Nephron progenitor cell (in vitro differentiated cells): ENCODE measurements at regions not wholly inside any gene's neighbourhood (a gene's known extent, or its start where the extent isn't known, plus 50 kb on each side); places are given as distances from the start of the nearest gene placed in this dataset.
"Not testable (repeated sequence)": the region's sequence is repeated elsewhere in the genome, so short reads cannot be mapped to it uniquely, and the experiment has no call there.

Source experiments
- DNase-seq: peaks from one replicate; pipeline ENCODE4 v3.0.0; 2021
- H3K27ac Mint-ChIP-seq: 2 replicates; pipeline ENCODE4 v1.8.0; 2021; ENCODE audit warnings: mild to moderate bottlenecking, moderate library complexity, mixed read lengths
- H3K27me3 Mint-ChIP-seq: 2 replicates; pipeline ENCODE4 v1.8.0; 2021; ENCODE audit warnings: mild to moderate bottlenecking, low read depth, mixed read lengths; ENCODE audit not compliant: poor library complexity
- H3K36me3 Mint-ChIP-seq: 2 replicates; pipeline ENCODE4 v1.8.0; 2021; ENCODE audit warnings: low read depth, mixed read lengths
- H3K4me1 Mint-ChIP-seq: 2 replicates; pipeline ENCODE4 v1.8.0; 2021; ENCODE audit warnings: mixed read lengths
- H3K4me3 Mint-ChIP-seq: 2 replicates; pipeline ENCODE4 v1.8.0; 2021; ENCODE audit warnings: mild to moderate bottlenecking, moderate library complexity, mixed read lengths
- H3K9me3 Mint-ChIP-seq: 2 replicates; pipeline ENCODE4 v1.8.0; 2021; ENCODE audit warnings: mild to moderate bottlenecking, moderate library complexity, mixed read lengths
- TF ChIP-seq, protein P1 (sequence below): fragments of 200-600 bp; sonication (generic); IDR thresholded peaks from 2 replicates; pipeline ENCODE4 v1.5.0; 2021; ENCODE audit warnings: antibody characterized with exemption

DNA sequence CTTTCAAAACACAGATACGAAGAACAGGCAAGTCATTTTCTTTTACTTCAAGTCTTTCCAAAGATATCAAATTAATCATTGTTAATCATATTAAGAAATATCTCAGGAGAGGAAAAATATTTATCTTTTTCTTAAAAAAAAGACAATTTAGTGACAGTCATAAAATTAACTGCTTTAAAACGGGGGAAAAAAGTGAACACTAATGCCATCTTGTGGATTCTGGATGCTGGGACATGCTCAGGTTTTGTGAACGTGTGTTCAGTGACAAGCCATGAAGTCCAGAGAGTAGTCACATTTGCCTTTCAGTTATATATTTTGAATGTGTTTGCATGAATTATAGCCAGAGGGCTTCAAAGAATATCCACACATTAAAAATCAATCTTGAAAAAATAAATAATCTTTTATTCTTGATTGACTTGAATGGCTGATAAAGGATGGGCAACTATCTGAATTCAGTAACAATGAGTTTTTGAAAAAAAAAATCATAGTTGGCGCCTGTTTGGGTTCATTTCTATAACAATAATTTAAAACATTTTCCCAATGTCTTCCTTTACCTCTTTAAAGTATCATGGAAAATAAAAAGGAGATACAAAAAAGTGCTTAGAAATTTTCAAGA is 74.7 kb upstream of the NOX3 start:
- no peaks in the 10 kb centered on the region for H3K27me3 Mint-ChIP-seq
- H3K27ac Mint-ChIP-seq = no peak overlapping the region
- no peak for DNase-seq

DNA sequence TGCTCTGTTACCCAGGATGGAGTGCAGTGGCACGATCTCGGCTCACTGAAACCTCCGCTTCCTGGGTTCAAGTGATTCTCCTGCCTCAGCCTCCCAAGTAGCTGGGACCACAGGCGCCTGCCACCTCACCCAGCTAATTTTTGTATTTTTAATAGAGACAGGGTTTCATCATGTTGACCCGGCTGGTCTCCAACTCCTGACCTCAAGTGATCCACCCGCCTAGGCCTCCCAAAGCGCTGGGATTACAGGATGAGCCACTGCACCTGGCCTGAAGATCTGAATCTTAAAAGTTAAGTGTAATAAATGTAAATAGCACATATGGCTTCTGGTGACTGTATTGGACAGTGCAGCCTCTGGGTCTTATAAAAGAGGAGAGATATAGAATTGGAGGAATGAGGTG is 74.2 kb upstream of the NOX3 start:
- H3K36me3 Mint-ChIP-seq = peaks cover 17% of the 10 kb centered on the region
- not testable (repeated sequence) for H3K27ac Mint-ChIP-seq

More for the DNA sequence above, 74.7 kb upstream of the NOX3 start:
- Mint-ChIP-seq H3K4me1 (peaks cover 8% of the 10 kb centered on the region), H3K9me3 (peaks cover 29% of the 10 kb centered on the region), H3K36me3 (peaks cover 17% of the 10 kb centered on the region), H3K4me3 (no peak overlapping the region)
- TF ChIP-seq, protein P1, sequence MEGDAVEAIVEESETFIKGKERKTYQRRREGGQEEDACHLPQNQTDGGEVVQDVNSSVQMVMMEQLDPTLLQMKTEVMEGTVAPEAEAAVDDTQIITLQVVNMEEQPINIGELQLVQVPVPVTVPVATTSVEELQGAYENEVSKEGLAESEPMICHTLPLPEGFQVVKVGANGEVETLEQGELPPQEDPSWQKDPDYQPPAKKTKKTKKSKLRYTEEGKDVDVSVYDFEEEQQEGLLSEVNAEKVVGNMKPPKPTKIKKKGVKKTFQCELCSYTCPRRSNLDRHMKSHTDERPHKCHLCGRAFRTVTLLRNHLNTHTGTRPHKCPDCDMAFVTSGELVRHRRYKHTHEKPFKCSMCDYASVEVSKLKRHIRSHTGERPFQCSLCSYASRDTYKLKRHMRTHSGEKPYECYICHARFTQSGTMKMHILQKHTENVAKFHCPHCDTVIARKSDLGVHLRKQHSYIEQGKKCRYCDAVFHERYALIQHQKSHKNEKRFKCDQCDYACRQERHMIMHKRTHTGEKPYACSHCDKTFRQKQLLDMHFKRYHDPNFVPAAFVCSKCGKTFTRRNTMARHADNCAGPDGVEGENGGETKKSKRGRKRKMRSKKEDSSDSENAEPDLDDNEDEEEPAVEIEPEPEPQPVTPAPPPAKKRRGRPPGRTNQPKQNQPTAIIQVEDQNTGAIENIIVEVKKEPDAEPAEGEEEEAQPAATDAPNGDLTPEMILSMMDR = peak; percentile 52

DNA sequence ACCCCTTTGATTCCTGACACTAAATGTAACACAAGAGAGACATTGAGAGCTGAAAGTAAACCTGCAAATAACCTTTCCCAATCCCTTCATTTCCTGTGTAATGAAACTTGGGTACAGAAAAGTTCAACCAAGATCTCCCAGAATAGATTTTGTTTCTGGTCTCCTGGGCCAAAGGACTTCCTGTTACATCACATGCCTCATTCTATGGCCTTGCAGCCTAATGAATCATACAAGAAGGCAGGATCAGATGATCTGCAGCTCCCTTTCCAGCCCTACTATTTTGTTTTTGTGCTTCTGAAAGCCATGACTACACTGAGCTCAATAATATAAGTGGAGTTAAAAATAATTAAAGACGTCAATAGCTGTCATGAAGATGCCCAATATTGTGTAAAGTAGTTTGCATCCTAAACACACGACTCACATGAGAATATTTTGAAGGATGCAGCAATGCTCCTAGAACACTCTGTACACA is 73.4 kb upstream of the NOX3 start:
- peaks cover under 1% of the 10 kb centered on the region for H3K27me3 Mint-ChIP-seq
- no peak overlapping the region for H3K27ac Mint-ChIP-seq
- no peak overlapping the region for H3K4me3 Mint-ChIP-seq
- peaks cover 13% of the 10 kb centered on the region for H3K36me3 Mint-ChIP-seq
- peaks cover 20% of the 10 kb centered on the region for H3K9me3 Mint-ChIP-seq
- TF ChIP-seq, protein P1 = no peak
- DNase-seq = no peak
- peaks cover 8% of the 10 kb centered on the region for H3K4me1 Mint-ChIP-seq

More for the DNA sequence above, 74.2 kb upstream of the NOX3 start:
- H3K9me3 Mint-ChIP-seq = peaks cover 24% of the 10 kb centered on the region
- H3K4me1 Mint-ChIP-seq, H3K27me3 Mint-ChIP-seq, DNase-seq, H3K4me3 Mint-ChIP-seq: not testable (repeated sequence)

DNA sequence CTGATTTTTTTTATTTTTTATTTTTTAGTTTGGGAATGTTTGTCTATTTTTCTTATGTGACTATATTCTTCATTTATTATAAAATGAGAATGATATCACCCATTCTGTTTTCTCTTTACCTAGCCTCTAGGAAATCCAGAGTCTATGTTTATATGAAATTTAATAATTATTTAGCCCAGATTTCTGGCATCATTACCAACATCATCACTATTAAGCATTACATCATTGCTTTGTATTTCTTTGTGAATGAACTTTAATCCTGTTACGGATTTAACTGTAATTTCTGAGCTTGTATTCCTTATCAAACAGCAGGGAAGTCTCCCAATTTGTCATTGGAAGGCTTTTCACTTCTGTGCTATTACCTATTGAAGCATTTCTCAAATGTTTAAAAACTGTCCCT is 72.7 kb upstream of the NOX3 start:
- Mint-ChIP-seq H3K4me1 (peaks cover 8% of the 10 kb centered on the region), H3K36me3 (peaks cover 9% of the 10 kb centered on the region), H3K9me3 (peaks cover 15% of the 10 kb centered on the region), H3K4me3 (no peak overlapping the region), H3K27me3 (peaks cover 4% of the 10 kb centered on the region), H3K27ac (no peak overlapping the region)
- TF ChIP-seq, protein P1 = no peak
- no peak for DNase-seq

DNA sequence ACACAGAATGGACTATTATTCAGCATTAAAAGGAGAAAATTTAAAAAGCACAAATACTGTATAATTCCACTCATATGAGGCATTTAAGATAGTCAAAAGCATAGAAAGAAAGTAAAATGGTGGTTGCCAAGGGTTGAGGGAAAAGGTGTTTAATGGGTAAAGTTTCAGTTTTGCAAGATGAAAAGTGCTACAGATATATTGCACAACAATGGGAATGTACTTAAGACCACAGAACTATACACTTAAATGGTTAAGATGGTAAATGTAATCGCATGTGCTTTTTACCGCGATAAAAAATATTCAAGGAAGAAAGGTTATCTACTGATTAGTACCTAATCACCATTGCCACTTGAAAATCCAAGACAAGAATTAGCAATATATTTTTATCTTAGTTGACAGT is 71.8 kb upstream of the NOX3 start:
- Mint-ChIP-seq H3K9me3 (peaks cover 8% of the 10 kb centered on the region), H3K4me1 (peaks cover 8% of the 10 kb centered on the region), H3K27ac (no peak overlapping the region), H3K27me3 (peaks cover 4% of the 10 kb centered on the region), H3K36me3 (peaks cover 3% of the 10 kb centered on the region), H3K4me3 (no peak overlapping the region)
- no peak for DNase-seq
- TF ChIP-seq, protein P1 = no peak

DNA sequence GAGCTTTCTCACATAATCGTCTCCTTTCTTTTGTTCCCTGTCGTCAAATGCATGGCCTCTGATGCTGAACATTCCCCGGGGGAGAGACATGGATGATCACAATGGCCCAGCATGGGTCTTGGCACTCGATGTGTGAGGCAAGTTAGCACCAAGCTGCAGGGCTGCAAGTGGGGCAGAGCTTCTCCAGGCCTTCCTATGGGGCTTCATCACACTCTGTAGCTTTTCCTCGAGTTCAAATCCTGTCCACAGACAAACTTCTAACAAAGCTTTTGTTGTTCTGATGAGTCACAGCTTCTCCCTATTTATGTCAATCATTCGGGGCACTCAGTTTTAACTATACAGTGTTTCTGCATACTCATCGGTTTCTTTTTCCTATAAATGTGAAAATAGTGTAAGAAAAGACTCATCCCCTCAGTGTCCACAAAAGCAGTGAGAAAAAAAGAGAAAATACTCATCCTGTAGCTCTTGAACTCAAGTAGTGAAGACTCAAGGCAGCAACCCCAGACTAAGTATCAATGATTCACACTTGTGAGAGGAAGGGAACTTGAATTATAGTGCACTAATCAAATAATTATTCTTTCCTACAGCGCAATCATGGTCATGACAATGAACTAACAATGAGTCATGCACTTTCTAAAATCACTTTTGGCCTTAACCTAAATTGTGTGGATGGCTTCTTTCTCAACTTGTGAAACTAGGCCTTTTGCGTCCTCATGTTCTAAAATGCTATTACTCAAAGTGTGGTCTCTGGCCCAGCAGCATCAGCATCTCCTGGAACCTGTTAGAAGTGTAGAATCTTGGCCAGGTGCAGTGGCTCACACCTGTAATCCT is 68.4 kb upstream of the NOX3 start:
- Mint-ChIP-seq H3K36me3 (no peaks in the 10 kb centered on the region), H3K4me1 (peaks cover 13% of the 10 kb centered on the region), H3K27ac (no peak overlapping the region), H3K9me3 (no peaks in the 10 kb centered on the region), H3K4me3 (no peak overlapping the region), H3K27me3 (peaks cover 4% of the 10 kb centered on the region)
- no peak for DNase-seq
- TF ChIP-seq, protein P1 = no peak
